Body of pancreas (tissue), 4 donors: ENCODE measurements at regions not wholly inside any gene's neighbourhood (a gene's known extent, or its start where the extent isn't known, plus 50 kb on each side); places are given as distances from the start of the nearest gene placed in this dataset.

Experiments used
- ATAC-seq: fragments of 150-250 bp; one replicate; pipeline ENCODE4 v1.9.1; 2016
- DNase-seq, 4 donors: peaks; one replicate each; pipeline ENCODE4 v3.0.0-alpha.2; 2019
- H3K27ac ChIP-seq, 4 donors: fragments of 200-600 bp; sonication (generic); 1 replicate in 3 of 4; 2 replicates in 1 of 4; pipeline versions ENCODE4 v1.5.1 to v1.6.1; 2016 to 2019; ENCODE audit warnings: mild to moderate bottlenecking in 1 of 4, mixed read lengths in 1 of 4, moderate library complexity in 1 of 4
- H3K27me3 ChIP-seq, 2 donors: fragments of 200-600 bp; sonication (generic); one replicate each; pipeline ENCODE4 v1.6.0; 2016; ENCODE audit warnings: mild to moderate bottlenecking in 1 of 2
- H3K36me3 ChIP-seq, 2 donors: fragments of 200-600 bp; sonication (generic); replicated peaks in 1 of 2; 2 replicates each; pipeline ENCODE4 v1.5.1; 2016; ENCODE audit warnings: low read depth in 2 of 2; ENCODE audit not compliant: insufficient read depth in 1 of 2
- H3K4me1 ChIP-seq: fragments of 200-600 bp; sonication (generic); one replicate; pipeline ENCODE4 v1.6.0; 2016
- H3K4me3 ChIP-seq, 2 donors: fragments of 200-600 bp; sonication (generic); 1 replicate in 1 of 2; 2 replicates in 1 of 2; pipeline ENCODE4 v1.5.1; 2016 to 2019
- H3K9me3 ChIP-seq, 3 donors: fragments of 200-600 bp; sonication (generic); 1 replicate in 2 of 3; 2 replicates in 1 of 3; pipeline ENCODE4 v1.5.1; 2016
- CTCF ChIP-seq, 7 experiments: fragments of 450-650 bp in 4 of 7; fragments of 200-600 bp in 3 of 7; sonication (generic) in 3 of 7; IDR thresholded peaks; one replicate each; pipeline ENCODE4 v1.5.1; 2016 to 2019; ENCODE audit warnings: antibody characterized with exemption in 7 of 7
- POLR2A ChIP-seq, 3 donors: fragments of 450-650 bp; IDR thresholded peaks; one replicate each; pipeline ENCODE4 v1.6.1; 2016; ENCODE audit warnings: antibody characterized with exemption in 3 of 3, mild to moderate bottlenecking in 2 of 3
- WGBS, 2 donors: methylation state at CpG; one replicate each; pipeline ENCODE4 v1.1.5; 2017; 5-methylcytosine and 5-hydroxymethylcytosine counted together
- intact Hi-C: fragments of 100-400 bp; cut with DNase I; formaldehyde crosslinking; loops from one replicate; pipeline ENCODE4 v1.15.1; 2023

GRCh38 chr1:181990728-181991127 lies 70.8 kb downstream of the ZNF648 start:
- no peak overlapping the region for H3K4me3 ChIP-seq

DNA sequence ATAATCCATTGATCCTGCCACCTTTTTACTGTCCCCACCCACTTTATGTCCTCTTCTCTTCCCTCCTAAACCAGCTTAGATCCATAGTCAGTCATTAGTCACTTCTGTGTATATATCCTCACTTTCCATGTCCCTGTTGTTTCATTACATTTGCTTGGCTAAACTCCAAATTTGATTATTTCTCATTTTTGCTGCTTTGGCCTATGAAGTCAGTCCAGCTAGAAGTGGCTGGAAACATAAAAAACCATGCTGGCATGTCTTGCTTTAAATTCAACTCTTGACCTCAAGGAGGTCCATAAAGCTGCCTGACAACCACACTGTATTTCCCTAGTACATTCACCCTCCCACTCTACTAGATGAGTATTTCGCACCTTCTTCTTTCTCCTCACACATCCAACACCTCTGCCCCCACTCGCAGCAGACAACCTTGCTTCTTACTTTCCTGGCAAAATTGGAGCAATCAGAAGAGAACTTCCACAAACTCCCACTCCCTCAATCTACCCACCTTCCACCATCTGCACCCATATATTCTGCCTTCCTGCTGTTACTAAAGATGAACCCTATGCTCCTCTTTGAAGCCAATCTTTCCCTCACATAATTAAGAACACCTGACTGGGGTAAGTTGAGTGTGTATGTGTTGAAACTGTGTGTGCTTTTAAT lies 72.1 kb downstream of the ZNF648 start:
- DNase-seq (no peak), ATAC-seq (no peak)
- Histone ChIP-seq H3K36me3 (no peaks in the 10 kb centered on the region), H3K27ac (no peak overlapping the region), H3K27me3 (no peaks in the 10 kb centered on the region), H3K4me1 (no peaks in the 10 kb centered on the region), H3K9me3 (no peaks in the 10 kb centered on the region), H3K4me3 (no peak overlapping the region)
- intact Hi-C loops, result no loop called here
- 65 to 88% methylated on average over 2 of the region's 2 CpGs for WGBS, 2 donors
- TF ChIP-seq CTCF (IDR thresholded peaks at IDR 0.05), result no peak
- no peak for TF ChIP-seq POLR2A (IDR thresholded peaks at IDR 0.05)

More at GRCh38 chr1:181990728-181991127, 70.8 kb downstream of the ZNF648 start:
- Histone ChIP-seq H3K27ac (no peak overlapping the region), H3K27me3 (no peaks in the 10 kb centered on the region), H3K36me3 (no peaks in the 10 kb centered on the region), H3K9me3 (no peaks in the 10 kb centered on the region), H3K4me1 (no peaks in the 10 kb centered on the region)
- TF ChIP-seq CTCF (IDR thresholded peaks at IDR 0.05) (no peak), POLR2A (IDR thresholded peaks at IDR 0.05) (no peak)
- WGBS, 2 donors, result 80 to 94% methylated on average over 2 of the region's 2 CpGs
- ATAC-seq (no peak), DNase-seq (no peak)
- intact Hi-C loops, result no loop called here

GRCh38 chr1:181987996-181988395 lies 73.5 kb downstream of the ZNF648 start:
- Histone ChIP-seq H3K9me3 (no peaks in the 10 kb centered on the region), H3K4me3 (no peak overlapping the region), H3K27ac (no peak overlapping the region), H3K36me3 (no peaks in the 10 kb centered on the region), H3K4me1 (no peaks in the 10 kb centered on the region), H3K27me3 (no peaks in the 10 kb centered on the region)
- TF ChIP-seq POLR2A (IDR thresholded peaks at IDR 0.05) (no peak), CTCF (IDR thresholded peaks at IDR 0.05) (no peak)
- DNase-seq, result no peak
- intact Hi-C loops, result no loop called here
- no peak for ATAC-seq
- 50 to 51% methylated on average over 2 of the region's 2 CpGs for WGBS, 2 donors

DNA sequence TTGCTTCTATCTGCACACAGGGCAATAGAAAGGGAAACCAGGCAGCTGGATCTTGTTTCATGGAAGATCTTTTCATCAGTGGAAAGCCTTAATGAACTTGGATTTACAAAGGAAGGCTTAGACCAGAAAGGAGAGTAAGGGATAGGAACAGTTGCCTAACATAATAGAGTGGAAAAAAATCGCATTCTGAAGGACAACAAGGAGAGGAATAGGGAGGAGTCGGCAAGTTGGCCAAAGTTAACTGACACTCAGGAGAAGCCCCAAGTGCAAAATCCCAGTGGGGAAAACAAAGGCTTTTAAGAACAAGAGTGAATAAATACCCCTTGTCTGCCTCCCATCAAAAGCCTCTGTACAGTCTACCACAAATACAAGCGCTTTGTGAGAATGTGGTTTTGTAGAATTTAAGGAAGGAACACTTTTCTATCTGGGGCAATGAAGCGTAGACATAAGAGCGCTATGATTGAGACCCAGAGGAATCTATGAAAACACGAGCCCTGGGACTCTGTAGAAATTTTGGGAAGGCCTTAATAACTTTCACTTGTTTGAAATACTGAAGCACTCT lies 74.1 kb downstream of the ZNF648 start:
- ATAC-seq (no peak), DNase-seq (no peak)
- no peaks in the 10 kb centered on the region for H3K4me1 ChIP-seq
- H3K27me3 ChIP-seq, result no peaks in the 10 kb centered on the region
- H3K4me3 ChIP-seq, result no peak overlapping the region
- no peak overlapping the region for H3K27ac ChIP-seq
- 70 to 77% methylated on average over 6 of the region's 6 CpGs for WGBS, 2 donors
- intact Hi-C loops, result no loop called here
- TF ChIP-seq POLR2A (IDR thresholded peaks at IDR 0.05), result no peak
- TF ChIP-seq CTCF (IDR thresholded peaks at IDR 0.05), result no peak
- H3K36me3 ChIP-seq, result no peaks in the 10 kb centered on the region
- no peaks in the 10 kb centered on the region for H3K9me3 ChIP-seq

DNA sequence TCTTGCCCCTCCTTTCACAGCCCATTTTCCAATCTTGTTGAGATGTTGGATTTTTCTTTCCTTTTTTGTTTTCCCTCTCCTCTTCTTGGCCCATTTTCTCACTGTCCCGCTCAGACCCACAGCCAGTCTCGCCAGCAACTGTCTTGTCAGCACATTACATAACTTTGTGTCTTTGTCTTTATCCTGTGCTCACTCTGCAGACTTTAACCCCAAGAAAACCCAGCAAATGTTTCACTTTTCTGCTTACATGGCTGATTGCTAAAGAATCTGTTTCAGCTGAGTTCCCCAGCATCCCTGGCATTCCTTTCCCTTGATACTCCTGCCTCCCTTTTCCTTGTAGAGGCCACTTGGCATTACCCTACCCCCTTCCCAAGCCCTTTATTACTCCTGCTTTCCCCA lies 74.6 kb downstream of the ZNF648 start:
- no peak for ATAC-seq
- no peaks in the 10 kb centered on the region for H3K36me3 ChIP-seq
- no peaks in the 10 kb centered on the region for H3K9me3 ChIP-seq
- no peaks in the 10 kb centered on the region for H3K27me3 ChIP-seq
- no peak for TF ChIP-seq CTCF (IDR thresholded peaks at IDR 0.05)
- no peak for TF ChIP-seq POLR2A (IDR thresholded peaks at IDR 0.05)
- 61 to 83% methylated on average over 2 of the region's 2 CpGs for WGBS, 2 donors
- H3K4me3 ChIP-seq, result no peak overlapping the region
- no peaks in the 10 kb centered on the region for H3K4me1 ChIP-seq
- intact Hi-C loops, result no loop called here
- H3K27ac ChIP-seq, result no peak overlapping the region
- no peak for DNase-seq
